Ureter (tissue), 1 donor: ENCODE measurements at regions not wholly inside any gene's neighbourhood (a gene's known extent, or its start where the extent isn't known, plus 50 kb on each side); places are given as distances from the start of the nearest gene placed in this dataset.

ENCODE experiments used
- DNase-seq: peaks from one replicate; pipeline ENCODE4 v3.0.0-alpha.2; 2020; ENCODE audit warnings: low spot score
- donor health status: DM: yes; HTN: yes; CAD: no.

DNA sequence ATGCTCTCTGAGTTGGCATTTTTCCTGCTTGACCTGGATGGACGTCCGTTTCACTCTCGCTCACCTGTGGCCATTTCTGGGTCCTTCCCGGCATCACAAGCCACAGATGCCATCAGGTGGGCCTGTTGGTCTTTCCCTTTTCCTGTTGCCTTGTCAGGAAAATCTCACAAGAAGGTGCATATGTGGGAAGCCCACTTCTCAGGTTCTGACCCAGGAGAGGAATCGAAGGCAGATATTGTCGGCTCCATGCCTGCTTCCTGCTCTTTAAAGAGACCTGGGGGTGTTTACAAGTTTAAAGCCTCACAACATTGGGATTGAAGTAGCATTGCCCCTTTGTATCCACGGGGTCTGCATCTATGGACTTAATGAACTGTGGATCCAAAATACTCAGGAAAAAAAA, 357.9 kb downstream of the RPS24 start:
- DNase-seq: no peak

DNA sequence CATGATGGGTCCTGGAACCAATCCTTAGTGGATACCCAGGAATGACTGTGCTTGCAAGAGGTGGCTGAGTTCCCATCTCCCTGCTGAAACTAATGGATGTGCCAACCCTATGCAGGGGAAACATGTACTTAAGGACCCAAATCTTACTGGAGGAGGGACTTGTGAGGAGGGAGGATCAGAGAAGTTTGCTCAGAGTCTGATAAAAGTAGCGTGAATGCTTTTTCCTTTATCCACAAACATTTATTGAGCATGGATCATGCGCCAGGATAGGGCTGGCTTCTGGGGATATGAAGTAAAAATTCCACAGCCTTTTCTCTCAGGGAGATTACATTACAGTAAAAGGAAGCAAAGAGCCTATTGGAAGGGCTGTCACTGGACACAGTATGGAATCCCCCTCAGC, 358.5 kb downstream of the RPS24 start:
- DNase-seq: no peak

DNA sequence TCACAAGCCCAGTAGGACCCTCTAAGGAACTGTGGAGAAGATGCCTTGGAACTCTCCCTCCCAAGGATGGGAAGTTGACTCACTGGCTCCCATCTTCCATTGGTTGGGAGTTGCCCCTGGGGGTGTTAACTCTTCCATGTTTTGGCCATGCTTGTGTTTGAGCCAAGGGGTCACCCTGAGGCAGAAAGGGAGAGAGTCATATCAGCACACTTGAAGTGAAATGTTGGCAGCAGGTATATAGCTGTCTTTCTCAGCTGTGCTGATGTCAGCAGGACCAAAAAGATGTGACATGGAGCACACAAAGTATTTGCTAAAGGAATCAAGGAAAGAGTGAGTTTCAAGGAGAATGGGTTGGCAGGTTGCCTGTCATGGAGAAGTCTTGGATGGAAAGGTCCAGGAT, 359.4 kb downstream of the RPS24 start:
- no peak for DNase-seq

DNA sequence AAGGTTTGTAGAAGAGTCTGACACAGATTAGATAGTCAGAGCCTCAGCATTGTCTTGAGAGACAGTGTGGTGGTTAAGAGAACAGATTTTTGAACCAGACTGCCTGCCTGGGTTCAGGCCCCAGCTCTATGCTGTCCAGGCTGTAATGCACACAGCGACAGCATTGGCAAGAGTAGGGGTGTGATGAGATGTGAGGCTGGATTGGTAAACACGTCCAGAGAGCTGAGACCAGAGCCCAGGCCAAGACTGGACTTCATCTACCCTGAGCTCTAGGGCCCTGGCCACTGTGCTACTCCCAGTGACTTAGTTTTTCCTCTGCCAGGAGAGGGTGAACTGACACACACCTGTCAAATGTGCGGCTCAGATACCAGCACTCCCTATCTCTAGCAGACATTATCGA, 360.4 kb downstream of the RPS24 start:
- no peak for DNase-seq

DNA sequence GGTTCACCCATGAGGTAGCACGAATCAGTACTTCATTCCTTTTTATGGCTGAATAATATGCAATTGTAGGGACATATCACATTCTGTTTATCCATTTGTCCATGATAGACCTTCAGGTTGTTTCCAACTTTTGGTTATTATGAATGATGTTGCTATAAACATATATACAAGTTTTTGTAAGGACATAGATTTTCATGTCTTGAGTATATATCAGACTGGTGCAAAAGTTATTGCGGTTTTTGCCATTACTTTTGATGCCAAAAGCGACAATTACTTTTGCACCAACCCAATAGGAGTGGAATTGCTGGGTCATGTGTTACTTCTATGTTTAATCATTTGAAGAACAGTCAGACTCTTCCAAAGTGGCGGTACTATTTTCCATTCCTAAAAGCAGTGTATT, 361.5 kb downstream of the RPS24 start:
- no peak for DNase-seq

DNA sequence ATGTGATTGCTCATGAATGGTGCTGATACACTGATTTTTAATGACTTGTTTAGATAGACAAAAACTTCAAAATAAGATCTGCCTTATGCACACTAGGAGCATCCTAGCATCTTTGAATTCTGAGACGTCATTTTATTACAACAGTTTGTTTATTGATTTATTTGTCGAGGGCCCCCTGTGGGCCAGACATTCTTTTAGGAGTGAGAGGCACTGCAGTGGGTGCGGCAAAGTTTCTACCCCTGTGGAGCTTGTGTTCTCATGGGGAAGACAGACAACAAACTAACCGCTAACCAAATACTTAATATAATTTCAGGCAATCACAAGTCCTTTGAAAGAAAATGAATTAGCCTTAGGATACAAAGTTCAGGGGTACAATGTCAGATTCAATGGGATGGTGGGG, 363.1 kb downstream of the RPS24 start:
- no peak for DNase-seq

DNA sequence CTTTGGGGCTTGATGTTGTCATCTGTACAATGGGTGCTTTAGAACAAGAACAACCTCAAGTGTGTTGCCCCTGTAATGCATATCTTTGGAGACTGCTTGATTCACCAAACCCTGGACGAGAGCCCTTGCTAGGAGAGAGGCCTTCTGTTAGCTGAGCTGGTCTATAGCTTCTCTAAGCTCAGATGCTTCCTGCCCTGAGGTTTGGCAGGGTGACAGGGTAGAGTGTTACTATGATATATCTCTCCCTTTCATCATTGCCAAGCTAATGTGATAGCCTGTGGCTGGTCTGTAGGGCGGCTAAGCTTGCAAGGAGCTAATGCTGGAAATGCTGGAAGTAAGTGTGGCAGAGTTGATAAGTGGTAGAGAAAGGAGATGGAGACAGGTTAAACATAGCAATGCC, 364.1 kb downstream of the RPS24 start:
- DNase-seq: no peak

DNA sequence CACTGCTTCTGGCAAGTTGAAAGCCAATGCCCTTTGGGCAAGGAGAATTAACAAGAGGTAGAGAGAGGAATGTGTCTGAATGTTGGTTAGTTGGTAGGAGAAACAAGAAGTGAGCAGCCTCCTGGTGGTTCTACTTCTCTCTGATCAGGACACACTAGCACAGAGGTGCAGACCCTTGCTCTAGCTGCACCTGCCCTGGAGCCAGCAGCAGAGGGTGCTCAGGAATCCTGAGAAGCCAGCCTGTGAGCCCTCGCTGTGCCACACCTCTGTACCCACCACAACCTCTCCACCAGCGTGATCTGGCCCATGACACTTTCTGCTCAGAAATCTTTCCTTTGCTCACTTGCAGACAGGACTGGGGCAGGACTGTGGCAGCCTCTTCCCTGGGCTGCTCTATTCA, 364.7 kb downstream of the RPS24 start:
- no peak for DNase-seq

DNA sequence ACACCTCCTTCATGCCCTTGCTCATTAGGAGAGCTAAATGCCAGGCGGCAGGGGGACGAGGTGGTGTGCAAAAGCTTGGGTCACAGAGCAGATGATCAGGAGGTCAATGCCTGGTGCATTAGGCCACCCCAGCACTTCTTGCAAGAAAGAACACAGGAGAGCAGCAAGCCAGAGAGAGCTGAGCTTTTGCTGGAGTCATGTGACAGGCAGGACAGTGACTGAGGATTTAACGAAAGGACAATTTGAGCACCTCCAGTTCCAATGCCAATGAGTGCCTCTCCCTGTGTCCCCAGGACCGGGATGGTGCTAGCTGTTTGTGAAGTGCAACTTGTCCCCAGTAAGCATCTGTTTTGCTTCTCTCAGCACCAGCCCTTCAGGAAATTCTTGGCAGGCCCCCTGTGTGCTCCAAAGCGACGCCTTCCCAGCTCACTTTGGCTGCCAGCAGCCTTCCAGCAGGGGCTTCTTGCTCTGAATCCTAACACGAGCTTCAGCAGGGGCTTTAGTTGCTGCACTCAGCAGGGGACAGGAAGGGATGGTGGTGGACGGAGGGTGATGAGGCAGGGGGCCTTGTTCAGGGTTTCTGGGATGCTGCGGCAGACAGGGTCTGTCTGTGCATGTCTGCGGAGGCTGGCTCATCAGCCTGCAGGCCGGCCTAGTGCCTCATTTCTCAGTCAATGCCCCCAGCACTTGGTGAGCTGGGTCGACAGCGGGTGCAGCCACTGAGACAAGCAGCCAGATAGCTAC, 368.1 kb downstream of the RPS24 start:
- DNase-seq: no peak

DNA sequence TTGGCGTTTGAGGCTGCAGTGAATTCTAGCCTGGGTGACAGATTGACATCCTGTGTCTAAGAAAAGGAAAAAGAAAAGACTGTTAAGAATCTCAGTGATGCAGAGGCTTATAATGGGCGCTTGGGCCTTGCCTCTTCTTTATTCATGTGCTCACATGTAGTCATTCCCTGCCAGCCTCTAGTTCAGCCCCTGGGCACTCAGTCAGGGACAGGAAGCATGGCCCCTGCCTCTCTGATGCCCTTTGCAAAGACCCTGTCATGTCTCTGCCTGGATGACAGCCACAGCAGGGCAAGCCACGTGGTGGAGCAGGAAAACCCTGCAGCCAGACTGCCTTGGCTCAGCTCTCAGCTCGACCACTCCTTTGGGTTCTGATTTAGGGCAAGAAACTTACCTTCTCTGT, 368.9 kb downstream of the RPS24 start:
- DNase-seq: no peak

DNA sequence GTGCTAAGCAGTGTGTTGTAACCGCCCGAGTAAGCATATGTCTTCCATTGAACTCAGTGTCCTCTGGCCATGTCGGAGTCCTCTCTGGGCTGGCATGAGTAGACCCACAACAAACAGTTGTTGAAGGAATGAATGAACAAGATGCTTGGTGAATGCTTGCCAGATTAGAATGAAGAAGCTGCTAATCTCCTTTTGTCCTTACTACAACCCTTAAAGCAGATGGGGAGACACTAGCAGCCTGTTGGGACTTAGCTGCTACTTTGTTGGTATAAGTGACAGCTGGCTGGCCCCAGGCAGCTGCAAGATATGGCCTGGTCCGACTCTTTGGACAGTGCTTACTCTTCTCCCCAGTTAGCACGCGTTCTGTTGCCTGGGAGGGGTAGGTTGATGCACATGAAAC, 370.1 kb downstream of the RPS24 start:
- no peak for DNase-seq

DNA sequence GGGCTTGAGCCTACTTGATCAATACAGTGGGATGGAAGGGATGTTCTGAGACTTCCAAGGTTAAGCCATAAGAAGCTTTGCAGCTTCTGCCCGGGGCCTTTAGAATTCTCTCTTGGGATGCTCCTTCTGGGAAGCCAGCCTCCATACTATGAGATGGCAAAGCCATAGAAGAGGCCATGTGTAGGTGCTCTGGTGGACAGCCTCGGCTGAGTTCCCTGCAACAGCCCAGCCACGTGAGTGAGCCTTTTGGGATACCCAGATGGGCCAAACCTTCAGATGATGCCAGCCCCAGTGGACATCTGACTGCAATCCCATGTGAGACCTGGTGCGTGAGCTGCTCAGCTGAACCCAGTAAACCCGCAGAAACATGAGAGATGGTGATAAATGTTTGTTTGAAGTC, 370.6 kb downstream of the RPS24 start:
- no peak for DNase-seq

DNA sequence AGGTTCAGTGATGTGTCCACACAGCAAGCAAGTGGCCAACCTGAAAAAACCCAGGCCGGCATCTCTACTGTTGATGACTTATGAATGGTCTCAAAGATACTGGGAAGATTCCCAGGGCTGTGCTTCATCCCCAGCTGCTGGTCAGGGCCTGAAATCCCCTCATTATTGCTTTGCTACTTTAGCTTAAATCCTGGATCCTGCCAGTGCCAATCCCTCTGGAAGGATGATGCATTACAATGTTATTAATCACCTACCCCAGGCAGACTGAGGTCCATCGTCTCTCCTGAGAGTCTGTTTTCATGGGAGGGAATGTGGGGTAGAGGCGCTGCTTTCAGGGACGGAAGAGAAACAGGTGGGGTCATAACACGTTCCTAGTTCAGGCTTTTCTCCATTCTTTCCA, 371.6 kb downstream of the RPS24 start:
- DNase-seq: no peak

DNA sequence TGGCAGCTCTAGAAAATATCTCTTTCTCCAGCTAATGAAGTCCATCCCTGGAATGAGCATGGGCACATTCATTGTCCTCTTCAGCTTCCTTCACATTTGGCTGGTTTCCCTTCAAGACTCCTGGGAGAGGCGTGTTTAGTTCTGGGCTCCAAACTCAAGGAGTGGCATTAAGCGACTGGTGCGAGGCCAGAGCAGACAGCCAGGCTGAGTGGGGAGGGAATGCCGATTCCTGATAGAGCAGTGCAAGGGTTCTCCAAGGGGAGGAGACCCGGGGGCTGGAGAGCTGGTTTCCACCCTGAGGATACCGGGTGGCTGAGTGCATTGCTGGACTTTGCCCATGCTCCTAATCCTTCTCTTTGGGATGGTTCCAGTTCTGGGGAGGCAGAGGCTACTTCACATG, 372.1 kb downstream of the RPS24 start:
- no peak for DNase-seq

DNA sequence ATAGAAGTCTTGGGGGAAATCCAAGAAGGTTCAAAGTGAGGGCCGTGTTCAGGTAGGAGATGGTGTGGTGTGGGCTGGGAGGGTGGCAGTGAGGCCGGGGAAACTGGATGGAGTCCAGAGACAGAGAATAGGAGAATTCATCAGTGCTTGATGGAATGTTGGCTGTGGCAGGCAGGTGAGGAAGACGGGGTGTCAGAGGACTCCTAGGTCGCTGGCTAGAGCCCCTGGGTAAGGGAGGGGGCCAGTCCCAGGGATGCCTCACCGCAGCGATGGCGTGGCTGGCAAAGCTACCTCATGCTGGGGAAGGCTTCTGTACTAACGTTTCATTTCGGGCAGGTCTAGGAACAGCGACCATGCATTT, 373.0 kb downstream of the RPS24 start:
- no peak for DNase-seq

DNA sequence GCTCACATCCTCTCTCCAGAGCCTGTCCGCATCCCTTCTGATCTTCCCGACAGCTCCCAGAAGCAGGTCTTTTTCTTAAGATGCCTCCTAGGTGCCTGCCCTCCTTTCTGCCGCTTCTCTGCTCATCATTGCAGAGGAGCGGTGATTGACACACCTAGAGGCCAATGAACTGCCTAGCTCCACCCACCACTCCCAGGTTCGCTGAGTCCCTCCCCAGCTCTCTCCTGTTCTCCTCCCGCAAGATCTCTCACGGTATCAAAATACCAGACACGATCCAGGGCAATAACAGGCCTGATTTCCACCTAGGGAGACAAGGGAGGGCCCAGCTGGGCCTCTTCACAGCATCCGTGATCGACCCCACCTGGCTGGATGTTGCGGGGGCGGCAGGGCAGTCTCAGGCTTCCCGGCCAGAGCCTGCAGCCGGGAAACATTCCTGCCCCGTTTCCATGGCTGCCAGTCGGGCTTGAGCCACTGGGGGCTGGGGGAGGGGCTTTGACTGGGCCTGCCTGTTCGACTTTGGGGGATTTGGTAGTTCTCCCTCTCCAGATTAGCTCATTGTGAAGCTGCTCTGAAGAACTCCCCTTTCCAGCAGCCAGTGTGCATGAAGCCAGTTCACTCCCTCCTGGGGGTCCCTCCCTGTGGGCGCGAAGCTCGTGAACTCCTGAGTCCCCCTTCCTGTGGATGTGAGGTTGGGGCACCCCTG, 373.5 kb downstream of the RPS24 start:
- peak; percentile 93 for DNase-seq

DNA sequence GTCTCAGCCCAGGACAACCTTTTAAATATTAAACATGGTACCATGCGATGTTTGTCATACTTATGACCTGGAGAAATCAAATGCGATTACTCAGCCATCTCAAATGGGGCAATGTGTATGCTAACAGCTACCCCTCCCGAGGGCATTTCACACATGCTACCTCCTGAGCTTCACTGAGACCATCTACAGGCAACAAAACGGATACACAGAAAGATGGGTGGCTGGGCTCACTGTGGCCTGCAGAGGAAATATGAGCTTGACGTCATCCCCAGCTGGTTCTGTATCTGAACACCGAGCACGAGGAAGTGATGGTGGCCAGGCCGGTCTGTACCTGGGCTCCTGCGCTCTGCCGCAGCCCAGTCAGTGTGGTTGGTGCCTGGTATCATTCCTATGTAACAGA, 374.3 kb downstream of the RPS24 start:
- no peak for DNase-seq

DNA sequence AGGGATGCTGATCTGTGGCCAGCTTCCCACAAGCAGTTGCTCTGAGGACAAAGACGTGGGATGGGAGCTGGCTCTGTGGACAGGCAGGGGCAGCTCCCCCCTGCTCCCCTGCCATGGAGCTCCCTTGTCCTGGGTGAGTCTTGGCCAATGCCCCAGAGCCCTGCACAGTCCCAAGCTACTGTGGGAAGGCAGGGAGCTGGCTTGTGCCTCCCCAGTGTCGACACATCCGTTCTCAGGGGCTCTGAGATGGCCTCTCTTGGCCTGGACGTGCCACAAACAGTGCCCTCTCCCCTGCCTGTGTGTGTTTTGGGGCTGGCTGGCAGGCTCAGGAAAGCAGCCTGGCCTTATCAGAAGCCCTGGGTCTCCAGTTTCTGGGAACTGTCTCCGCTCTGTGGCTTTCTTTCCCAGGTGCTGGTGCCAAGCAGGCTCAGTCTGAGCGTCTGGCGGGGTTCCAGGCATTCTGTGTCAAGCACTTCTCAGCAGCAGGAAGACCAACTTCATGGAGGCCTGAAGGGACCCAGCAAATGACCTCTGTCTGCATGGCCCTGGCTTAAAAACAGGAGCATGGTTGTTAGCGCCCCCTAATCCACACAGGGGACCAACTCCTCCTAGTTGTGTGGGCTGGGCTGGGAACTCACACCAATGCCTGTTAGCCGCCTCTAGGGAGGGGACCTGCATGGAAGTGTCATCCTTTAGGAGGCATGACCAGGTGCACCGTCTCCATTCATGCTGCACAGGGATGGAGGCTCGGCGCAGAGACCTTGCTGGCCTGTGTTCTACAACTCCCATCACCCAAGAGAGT, 375.2 kb downstream of the RPS24 start:
- peak; percentile 80 for DNase-seq

DNA sequence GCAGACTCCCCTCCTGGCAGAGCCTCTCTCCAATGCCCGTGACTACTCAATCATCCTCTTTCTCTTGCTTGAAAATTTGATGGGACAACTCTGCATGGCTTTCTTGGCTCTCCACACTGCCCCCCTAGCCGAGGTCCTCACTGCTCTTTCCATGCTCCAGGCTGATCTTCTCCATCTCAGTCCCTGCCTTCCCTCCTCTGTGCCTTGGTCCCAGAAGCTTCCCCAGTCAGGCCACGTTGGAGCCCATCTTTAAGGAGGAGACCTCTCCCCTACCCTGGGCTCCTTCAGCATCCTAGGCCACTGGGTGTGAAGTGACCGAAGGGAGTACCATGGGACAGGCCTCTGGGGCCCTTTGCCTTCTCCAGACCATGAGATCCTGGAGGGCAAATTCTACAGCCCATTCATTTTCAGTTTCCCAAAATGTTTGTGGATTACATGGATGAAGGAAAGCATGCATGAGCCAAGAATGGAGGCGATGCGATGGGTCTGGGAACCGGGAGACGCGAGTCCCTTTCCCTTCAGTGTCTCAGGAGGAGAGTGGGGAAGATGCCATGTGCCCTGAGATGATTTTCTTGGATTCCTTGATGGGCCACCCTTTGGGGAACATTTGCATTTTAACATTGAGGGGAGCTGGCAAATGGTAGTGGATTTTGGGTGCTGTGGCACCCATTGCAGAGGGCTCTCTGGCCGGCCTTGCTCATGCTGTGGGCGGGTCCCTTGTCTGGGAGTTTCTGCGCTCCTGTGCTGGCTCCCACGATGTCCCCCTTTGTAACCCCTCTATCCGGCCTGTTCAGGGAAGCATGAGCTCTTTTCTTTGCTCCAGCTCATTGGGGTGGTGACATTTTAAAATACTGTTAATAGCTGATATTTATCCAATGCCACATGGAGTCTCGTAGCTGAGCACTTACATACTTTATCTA, 376.6 kb downstream of the RPS24 start:
- DNase-seq: no peak

DNA sequence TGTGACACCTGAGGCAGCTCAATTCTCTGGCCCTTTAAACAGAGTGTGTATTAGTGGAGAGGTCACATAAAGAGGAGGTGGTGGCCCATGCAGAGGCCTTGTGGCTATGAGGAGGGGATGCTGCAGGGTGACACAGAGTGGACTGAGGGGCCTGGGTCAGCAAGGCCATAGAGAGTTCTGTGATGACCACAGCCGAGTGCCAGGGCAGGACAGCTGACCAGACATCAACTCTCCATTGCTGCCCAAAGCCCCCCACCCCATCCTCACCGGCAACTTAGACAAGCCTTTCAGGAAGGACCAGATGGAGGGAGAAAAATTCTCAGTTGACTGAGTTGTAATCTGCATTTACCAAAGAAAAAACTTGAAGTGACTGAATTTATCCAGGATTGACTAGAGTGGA, 378.1 kb downstream of the RPS24 start:
- no peak for DNase-seq

DNA sequence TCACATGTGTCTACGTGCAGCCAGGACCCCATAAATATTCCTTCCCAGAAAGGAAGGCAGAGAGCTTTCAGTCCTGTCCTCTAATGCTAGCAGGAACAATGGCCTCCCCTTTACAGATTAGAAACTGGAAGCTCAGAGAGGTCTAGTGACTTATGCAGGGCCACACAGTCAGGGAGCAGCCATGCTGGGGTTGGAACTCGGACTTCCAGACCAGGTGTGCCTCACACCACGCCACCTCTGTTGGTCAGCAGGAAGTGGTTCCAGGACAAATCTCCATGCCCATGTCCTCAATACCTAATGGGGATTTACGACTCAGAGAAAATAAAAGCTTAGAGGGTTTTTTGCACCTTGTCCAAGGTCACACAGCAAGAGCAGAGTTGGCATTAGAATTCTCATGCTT, 378.9 kb downstream of the RPS24 start:
- DNase-seq: no peak
